Islet of Langerhans (tissue), 1 donor: ENCODE measurements at regions not wholly inside any gene's neighbourhood (a gene's known extent, or its start where the extent isn't known, plus 50 kb on each side); places are given as distances from the start of the nearest gene placed in this dataset.
"Not testable (repeated sequence)": the region's sequence is repeated elsewhere in the genome, so short reads cannot be mapped to it uniquely, and the experiment has no call there.

ENCODE experiments used
- FAIRE-seq: peaks from one replicate; lab custom pipeline; 2011; peaks lifted over from hg19 to GRCh38; lab: Jason Lieb, UNC

DNA sequence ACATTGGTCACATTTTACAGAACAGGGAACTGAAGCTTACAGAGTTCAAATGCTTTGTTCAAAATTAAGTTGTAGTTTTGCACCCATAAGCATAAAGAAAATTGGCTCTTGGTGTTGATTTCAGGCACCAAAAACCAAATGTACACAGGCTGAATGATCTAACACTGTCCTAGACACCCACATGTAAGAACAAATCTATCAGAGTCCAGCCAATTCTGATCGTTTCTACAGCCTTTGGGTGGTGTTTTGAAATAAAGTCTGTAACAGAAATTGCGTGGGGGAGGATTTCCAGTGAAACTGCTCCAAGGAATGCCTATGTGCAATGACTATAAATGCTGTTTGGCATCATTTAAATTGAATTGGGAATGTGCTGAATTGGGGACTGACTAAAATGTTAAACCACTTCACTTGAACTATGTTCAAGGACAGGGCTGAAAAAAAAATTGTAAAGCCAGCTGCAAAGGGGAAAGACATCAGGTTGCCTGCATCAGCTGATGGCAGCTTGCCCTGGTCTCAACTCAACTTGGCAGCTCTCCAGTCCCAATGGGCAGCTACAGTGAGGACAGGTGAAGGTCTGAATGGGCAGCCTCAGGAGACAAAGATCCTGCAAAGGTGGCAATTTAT is 92.2 kb upstream of the TRPC7 start:
- FAIRE-seq = no peak

DNA sequence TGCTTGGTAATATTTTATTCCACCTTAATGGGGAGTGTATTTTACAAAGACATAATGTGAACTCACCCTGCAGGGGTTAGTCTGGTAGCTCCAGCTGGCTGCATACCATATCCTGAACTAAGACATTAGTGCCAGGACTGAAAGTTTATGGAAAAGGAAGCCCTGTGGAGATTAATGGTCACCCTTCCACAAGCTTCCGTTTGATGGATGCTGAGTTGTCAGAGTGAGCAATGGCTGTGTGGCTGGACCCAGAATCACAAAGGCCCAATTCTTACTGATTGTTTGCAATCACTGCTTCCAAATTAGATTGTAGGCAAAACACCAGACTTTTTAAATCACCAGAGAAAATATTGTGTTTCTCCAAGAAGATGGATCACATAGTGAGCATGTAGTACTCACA is 90.1 kb upstream of the TRPC7 start:
- no peak for FAIRE-seq

DNA sequence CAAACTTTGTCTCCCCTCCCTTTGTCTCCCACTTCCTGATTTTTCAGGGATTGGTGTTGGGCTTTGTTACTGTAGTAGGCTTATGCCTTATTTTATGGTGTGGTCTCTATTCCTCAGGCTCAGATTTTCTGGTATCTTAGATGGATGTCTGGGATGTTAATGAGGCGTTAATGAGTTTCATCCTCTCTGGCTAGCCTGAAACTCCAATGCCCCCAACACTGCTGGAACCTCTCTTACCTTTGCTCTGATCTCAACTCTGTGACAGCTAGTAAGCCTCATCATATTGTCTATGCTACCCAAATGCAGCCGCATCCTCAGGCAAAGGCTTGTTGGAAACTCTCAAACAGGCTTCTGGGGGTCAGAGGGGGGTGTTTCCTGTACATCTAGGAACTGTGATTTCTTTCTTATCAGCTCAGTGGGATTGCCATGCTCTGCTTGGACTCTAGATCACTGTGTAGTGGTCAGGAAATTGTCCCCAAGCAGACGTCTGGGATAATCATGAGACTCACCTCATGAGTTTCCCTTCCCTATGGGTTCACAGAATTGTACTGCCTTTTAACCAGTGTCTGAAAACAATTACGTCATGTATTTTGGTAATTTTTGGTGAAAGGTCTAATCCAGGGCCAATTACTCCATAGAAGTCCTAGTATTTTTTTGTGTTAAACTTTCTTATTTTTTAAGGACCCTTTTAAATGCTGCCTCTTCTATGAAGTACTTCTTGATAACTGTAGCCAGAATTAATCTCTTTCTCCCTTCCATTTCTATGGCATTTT is 88.8 kb upstream of the TRPC7 start:
- FAIRE-seq = no peak

DNA sequence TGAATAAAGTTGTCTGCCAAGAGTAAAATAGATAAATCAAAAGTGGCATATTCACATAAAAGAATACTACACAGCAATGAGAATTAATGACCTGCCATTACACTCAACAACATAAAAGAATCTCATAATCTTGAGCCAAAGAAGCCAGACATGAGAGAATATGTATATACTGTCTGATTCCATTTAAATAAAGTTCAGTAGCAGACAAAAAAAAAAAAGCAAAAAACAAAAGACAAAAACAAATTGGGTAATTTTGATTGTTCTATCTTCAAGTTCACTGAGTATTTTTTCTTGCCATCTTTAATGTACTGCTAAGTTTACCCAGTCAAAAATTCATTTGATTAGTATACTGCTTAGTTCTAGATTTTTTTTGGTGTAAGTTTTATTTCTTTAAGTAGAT is 87.9 kb upstream of the TRPC7 start:
- FAIRE-seq = no peak

DNA sequence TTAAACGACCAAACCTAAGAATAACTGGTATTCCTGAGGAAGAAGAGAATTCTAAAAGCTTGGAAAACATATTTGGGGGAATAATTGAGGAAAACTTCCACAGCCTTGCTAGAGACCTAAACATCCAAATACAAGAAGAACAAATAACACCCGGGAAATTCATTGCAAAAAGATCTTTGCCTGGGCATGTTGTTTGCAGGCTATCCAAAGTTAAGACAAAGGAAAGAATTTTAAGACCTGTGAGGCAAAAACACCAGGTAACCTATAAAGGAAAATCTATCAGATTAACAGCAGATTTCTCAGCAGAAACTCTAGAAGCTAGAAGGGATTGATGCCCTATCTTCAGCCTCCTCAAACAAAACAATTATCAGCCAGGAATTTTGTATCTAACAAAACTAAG is 82.2 kb upstream of the TRPC7 start:
- FAIRE-seq = not testable (repeated sequence)

DNA sequence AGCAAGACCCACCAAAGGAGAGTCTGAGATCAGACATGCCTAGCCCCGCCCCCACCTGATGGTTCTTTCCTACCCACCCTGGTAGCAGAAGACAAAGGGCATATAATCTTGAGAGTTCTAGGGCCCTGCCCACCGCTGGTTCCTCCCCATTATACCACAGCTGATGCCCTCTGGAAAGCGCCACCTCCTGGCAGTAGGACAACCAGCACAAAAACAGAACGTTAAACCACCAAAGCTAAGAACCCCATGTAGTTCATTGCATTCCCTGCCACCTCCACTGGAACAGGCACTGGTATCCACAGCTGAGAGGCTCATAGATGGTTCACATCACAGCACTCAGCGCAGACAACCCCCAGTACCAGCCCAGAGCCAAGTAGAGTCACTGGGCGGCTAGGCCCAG is 81.2 kb upstream of the TRPC7 start:
- FAIRE-seq = no peak

DNA sequence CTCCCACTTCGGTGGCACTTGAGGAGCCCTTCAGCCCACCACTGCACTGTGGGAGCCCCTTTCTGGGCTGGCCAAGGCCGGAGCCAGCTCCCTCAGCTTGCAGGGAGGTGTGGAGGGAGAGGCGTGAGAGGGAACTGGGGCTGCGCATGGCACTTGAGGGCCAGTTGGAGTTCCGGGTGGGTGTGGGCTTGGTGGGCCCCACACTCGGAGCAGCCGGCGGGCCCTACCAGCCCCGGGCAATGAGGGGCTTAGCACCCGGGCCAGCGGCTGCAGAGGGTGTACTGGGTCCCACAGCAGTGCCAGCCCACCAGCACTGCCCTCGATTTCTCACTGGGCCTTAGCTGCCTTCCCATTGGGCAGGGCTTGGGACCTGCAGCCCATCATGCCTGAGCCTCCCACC is 78.8 kb upstream of the TRPC7 start:
- FAIRE-seq = not testable (repeated sequence)

DNA sequence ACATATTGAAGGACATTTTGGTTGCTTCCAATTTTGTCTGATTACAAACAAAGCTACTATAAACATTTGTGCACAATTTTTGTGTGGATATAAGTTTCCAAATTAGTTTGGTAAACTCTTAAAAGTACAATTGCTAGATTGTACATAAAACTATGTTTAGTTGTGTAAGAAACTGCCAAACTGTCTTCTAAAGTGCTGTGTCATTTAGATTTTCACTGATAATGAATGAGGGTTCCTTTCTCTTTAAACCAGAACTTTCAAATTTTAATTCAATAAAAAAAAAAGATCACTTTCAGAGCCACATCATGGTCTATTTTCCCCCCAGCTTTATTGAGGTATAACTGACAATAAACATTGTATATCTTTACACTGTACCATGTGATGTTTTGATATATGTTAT is 74.0 kb upstream of the TRPC7 start:
- FAIRE-seq = no peak

DNA sequence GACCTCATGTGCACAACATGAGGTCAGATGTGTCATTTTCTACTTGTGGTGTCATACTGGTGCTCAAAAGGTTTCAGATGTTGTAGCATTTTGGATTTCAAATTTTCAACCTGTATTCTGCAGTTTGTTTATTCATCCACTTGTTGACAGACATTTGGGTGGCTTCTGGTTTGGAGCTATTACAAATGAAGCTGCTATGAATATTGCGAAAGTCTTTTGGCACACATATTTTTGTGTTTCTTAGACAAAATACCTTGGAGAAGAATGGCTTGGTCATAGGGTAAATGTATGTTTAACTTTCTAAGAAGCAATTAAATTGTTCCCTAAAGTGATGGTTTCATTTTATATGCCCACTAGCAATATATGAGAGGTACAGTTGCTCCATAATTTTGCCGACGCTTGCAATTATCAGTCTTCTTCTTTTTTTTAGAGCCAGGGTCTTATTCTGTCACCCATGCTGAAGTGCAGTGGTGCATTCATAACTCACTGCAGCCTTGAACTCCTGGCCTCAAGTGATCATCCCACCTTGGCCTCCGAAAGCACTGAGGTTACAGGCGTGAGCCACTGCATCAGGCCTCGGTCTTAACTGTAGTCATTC is 70.7 kb upstream of the TRPC7 start:
- FAIRE-seq = no peak

DNA sequence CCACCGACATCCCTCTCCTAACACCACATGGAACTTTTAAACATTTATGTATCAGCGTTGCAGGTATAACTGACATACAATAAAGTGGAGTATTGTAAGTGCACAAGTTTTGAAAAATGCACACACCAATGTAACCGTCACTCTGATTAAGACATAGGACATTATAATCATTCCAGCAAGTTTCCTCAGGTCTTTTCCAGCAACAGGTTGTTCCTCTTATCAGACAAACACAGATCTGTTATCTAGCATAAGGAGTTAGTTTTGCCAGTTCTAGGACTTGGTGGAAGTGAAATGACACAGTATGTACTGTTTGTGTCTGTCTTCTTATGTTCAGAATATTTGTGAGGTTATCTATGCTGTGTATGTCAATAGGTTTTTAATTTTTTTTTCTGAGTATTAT is 69.5 kb upstream of the TRPC7 start:
- no peak for FAIRE-seq

DNA sequence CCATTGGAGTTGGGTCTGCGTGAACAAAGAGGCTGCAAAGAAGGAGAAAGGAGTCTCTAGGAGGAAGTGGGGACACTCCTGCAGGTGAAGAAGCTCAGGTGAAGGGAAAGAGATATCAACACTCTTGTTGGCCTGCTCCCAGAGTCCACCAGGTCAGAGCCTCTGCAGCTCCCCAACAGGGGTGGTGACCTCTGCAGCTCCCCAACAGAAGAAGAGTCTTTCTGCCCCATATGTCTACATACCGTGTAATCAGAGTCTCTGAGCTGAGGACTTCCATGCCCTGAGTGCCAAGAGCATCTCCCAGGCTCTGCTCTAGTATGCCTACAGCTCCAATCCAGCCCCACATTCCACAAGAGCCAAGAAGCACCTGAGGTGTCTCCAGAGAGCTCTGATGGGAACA is 67.4 kb upstream of the TRPC7 start:
- FAIRE-seq = no peak

DNA sequence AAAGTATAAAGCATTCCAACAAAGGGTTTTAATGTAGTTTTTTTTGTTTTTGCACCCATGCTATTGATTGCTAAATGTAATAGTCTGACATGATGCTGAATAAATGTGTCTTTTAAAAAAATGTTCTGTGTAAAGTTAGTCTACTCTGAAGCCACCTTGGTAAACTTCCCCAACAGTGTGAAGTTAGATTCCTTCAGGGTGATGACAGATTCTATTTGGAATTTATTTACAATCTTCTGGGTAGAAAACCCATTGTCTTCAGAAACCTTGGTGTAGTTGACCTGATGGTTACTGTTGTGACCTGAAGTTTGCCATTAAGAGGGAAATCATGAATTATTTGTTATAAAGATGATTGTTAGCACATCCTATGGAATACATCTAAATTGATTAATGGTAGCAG is 64.7 kb upstream of the TRPC7 start:
- no peak for FAIRE-seq

DNA sequence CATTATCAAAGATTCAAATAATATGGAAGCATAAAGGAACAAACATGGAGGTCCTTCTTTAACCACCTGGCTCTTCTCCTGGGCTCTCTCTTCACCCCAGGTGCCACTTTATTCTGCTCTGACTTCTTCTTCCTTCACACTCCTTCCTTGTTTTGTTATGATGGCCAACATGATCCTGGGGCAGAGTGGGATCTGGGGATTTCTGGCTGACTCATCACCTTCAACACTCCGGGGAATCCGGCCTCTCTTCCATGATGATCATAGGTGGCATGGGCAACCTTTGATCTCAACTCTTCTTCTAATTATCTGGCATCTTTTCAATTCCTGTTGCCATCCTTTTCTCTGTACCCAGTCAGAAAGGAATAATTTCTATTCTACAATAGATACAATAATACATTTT is 62.1 kb upstream of the TRPC7 start:
- FAIRE-seq = no peak

DNA sequence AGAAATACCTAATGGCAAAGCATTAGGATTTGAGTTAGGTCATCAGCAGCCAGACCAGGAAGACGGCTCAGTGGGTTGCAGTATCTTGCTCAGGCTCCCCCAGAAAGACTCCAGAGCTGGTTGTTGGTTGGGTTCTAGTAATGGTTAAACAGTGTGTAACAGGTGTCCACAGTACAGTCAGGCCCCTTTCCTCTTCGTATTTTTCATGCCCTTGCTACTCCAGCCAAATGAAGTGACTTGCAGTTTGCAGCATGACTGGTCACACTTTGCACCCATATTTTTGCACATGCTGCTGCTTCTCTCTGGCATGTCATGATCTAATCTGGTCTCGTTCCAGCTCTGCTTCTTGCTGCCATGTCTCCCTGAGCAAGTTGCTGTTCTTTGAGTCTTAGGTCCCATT is 60.6 kb upstream of the TRPC7 start:
- FAIRE-seq = no peak

DNA sequence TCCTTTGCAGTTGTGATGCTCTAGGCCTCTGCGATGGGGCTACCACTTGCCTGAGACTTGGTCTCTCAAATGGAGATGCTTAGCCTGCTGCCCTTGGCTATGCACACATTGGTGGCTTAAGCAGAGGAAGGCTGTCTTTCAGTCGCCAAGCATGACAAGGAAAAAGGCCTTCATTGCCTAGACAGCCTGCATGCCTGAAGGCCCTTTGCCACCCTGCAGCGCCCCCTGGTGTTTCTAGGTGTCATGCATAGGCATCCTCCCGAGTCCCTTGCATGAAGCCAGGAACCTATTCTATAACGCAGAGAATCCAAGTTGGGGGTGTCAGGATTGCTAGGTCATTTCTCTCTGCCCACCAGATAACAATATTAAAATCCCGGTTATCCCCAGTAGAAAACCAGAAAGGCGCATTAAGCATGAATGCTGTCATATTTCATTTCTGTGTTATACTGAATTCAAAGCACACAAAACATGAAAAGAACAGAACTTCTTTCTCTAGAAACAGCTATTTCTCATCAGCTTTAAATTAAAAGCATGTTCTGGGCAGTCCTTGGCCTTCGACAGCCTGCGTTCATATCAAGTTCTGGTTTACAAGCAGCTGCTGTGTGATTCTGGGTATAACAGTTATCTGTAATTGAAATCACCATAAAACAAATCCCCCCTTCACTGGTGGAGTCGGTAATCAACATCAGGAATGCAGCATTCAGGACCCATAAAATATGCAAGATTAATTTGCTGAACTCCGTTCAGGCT is 59.7 kb upstream of the TRPC7 start:
- FAIRE-seq = no peak

DNA sequence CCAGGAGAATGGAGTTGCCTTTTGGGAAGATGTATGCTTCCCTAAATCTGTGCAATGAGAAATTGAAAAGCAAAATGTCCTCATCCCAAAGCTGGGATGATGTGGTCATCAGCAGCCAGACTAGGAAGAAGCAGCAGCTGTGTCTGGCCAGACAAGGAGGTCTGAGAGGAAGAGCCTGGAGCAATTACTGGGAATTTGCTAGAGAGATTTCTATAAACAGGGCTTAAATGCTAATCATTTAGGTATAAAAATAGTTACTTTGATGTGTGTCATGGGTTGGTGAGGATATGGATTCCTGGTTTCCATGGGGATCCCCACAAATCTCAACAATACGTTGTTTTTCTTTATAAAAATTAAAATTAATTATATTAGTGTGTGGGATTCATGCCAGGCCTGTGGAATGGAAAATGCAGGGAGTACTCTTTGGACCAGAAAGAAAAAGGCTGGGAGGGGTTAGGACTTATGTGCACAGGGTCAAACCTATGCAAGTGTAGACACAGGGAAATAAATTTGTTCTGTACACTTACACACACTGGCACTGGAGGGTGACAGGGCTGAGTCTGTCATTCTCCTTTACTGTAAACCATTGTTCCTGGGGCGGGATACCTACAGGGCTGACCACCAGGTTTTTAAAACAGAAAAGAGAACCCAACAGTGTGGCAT is 58.7 kb upstream of the TRPC7 start:
- no peak for FAIRE-seq

DNA sequence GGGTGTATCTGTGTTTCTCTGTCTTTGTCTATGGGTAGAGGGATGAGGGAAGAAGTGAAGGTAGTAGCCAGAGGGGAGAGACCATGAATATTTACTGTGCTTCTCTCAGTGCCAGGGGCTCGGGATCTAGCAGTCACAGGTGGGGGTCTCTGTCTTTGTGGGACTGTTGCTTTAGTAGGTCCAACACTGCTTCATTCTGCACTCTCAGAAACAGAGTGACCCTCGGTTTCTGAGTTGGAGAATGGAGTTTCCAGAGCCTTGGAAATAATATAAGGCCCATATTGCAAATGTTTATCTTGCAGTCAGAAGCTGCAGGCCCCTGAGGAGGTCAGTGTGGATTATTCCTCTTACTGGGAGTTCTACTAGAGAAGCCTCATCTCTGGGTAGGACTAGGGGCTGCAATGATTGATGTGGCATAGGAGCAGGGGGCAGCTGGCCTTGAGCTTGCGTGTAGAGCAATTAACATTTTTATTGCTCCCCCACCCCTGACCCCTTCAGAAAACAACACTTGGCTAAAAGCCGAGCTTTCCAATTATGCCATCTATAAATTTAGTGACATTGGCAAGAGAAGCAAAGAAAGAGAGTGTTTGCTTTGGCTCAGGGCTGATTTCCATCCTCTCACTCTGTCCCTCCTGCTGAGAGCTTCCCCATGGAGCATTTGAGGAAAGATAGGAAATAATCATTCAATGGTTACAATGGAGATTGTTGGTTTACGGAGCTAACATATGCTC is 55.0 kb upstream of the TRPC7 start:
- no peak for FAIRE-seq

DNA sequence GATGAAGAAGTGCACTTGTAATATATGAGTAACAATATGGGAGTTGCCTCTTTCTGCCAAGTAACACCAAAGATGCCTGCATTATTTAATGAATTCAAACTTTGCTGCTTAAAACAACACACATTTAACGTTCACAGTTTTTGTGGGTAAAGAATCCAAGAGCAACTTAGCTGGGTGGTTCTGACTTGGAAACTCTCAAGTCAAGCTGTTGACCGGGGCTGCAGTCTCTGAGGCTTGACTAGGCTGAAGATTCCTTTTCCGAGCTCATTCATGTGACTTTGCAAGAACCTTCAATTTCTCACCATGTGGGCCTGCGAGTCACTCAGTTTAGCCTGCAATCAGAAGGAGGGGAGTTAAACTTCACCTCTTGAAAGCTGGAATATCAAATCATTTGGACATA is 53.0 kb upstream of the TRPC7 start:
- FAIRE-seq = no peak
